ENCODE measurements at regions not wholly inside any gene's neighbourhood (a gene's known extent, or its start where the extent isn't known, plus 50 kb on each side); places are given as distances from the start of the nearest gene placed in this dataset.

- Histone ChIP-seq H3K27ac (no peak overlapping the region), H3K36me3 (no peaks in the 10 kb centered on the region), H3K4me1 (no peaks in the 10 kb centered on the region), H3K27me3 (no peaks in the 10 kb centered on the region), H3K9me3 (no peaks in the 10 kb centered on the region), H3K4me3 (no peak overlapping the region)
- WGBS, 5 donors, result 83 to 96% (median 84%) methylated on average over 1 of the region's 1 CpG
- intact Hi-C loops (cut with DNase I; ENCODE audit: low total_unique reads), result no loop called here
- DNase-seq, result no peak
- no peak for TF ChIP-seq POLR2A (IDR thresholded peaks at IDR 0.05)
- no peak for TF ChIP-seq CTCF (IDR thresholded peaks at IDR 0.05)
- TF ChIP-seq POLR2AphosphoS5 (IDR thresholded peaks at IDR 0.05), result no peak
- TF ChIP-seq EP300 (IDR thresholded peaks at IDR 0.05), result no peak
Measured at GRCh38 chr10:34018784-34019183, 684.3 kb upstream of the NRP1 start.

DNA sequence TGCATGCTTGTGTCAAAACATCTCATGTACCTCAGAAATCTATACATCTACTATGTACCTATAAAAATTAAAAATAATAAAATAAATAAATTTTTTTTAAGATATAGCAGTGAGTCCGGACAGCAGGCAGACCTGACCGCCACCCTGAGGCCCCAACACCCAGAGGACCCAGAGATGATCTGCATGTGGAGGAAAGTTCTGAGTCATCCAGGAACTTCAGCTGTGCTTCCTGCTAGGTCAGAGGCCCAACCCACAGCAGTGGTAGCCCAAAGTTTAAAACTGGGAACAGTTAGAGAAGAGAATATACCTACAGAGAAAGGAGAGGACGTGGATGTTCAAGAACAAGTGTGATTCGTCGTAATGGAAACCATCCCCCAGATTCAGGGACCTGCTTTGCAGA is 683.7 kb upstream of the NRP1 start:
- WGBS, 5 donors, result 84 to 92% (median 90%) methylated on average over 5 of the region's 5 CpGs
- no peak for DNase-seq
- Histone ChIP-seq H3K27ac (no peak overlapping the region), H3K36me3 (no peaks in the 10 kb centered on the region), H3K4me1 (no peaks in the 10 kb centered on the region), H3K9me3 (no peaks in the 10 kb centered on the region), H3K27me3 (no peaks in the 10 kb centered on the region), H3K4me3 (no peak overlapping the region)
- TF ChIP-seq POLR2A (IDR thresholded peaks at IDR 0.05), result no peak
- intact Hi-C loops (cut with DNase I; ENCODE audit: low total_unique reads), result no loop called here

GRCh38 chr10:34017281-34017680 is 682.8 kb upstream of the NRP1 start:
- Histone ChIP-seq H3K4me3 (no peak overlapping the region), H3K9me3 (no peaks in the 10 kb centered on the region), H3K27ac (no peak overlapping the region), H3K36me3 (no peaks in the 10 kb centered on the region), H3K4me1 (no peaks in the 10 kb centered on the region), H3K27me3 (no peaks in the 10 kb centered on the region)
- intact Hi-C loops (cut with DNase I; ENCODE audit: low total_unique reads), result no loop called here
- 50 to 71% (median 60%) methylated on average over 1 of the region's 1 CpG for WGBS, 5 donors
- DNase-seq, result no peak
- TF ChIP-seq EP300 (IDR thresholded peaks at IDR 0.05) (no peak), POLR2AphosphoS5 (IDR thresholded peaks at IDR 0.05) (no peak), POLR2A (IDR thresholded peaks at IDR 0.05) (no peak)

DNA sequence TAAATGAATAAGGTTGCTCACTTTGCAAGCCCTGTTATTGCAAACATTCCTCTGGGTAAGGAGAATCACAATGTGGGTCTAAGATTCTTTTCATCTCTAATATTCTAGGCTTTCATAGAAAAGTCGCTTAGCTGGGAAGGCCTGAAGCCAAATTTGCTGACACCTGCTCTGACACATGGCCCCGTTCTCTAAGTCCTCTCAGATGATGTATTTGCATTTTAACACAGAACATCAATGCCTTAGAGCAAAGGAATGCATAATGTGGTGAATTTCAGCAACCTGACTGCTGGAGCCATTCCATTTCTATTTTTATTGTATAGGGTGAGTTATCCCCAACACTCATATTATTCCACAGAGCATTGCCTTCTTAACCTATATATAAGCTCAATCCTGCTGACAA is 682.1 kb upstream of the NRP1 start:
- no peaks in the 10 kb centered on the region for H3K36me3 ChIP-seq
- H3K27ac ChIP-seq, result no peak overlapping the region
- TF ChIP-seq POLR2A (IDR thresholded peaks at IDR 0.05) (no peak), CTCF (IDR thresholded peaks at IDR 0.05) (no peak), POLR2AphosphoS5 (IDR thresholded peaks at IDR 0.05) (no peak), EP300 (IDR thresholded peaks at IDR 0.05) (no peak)
- DNase-seq, result no peak
- H3K27me3 ChIP-seq, result no peaks in the 10 kb centered on the region
- H3K4me3 ChIP-seq, result no peak overlapping the region
- H3K4me1 ChIP-seq, result no peaks in the 10 kb centered on the region
- intact Hi-C loops (cut with DNase I; ENCODE audit: low total_unique reads), result no loop called here
- 83 to 97% (median 85%) methylated on average over 2 of the region's 2 CpGs for WGBS, 5 donors
- H3K9me3 ChIP-seq, result no peaks in the 10 kb centered on the region

- no peak overlapping the region for H3K27ac ChIP-seq
- no peaks in the 10 kb centered on the region for H3K4me1 ChIP-seq
- no peak for DNase-seq
- no peak overlapping the region for H3K4me3 ChIP-seq
- no peaks in the 10 kb centered on the region for H3K9me3 ChIP-seq
- H3K27me3 ChIP-seq, result no peaks in the 10 kb centered on the region
- WGBS, 5 donors, result 70 to 95% (median 90%) methylated on average over 2 of the region's 2 CpGs
- no peaks in the 10 kb centered on the region for H3K36me3 ChIP-seq
- intact Hi-C loops (cut with DNase I; ENCODE audit: low total_unique reads), result no loop called here
- no peak for TF ChIP-seq CTCF (IDR thresholded peaks at IDR 0.05)
- no peak for TF ChIP-seq POLR2AphosphoS5 (IDR thresholded peaks at IDR 0.05)
- TF ChIP-seq EP300 (IDR thresholded peaks at IDR 0.05), result no peak
- TF ChIP-seq POLR2A (IDR thresholded peaks at IDR 0.05), result no peak
Measured at GRCh38 chr10:34015700-34016099, 681.2 kb upstream of the NRP1 start.

Data from stomach (tissue), 8 donors.